Testis (tissue), 2 donors: ENCODE measurements at regions not wholly inside any gene's neighbourhood (a gene's known extent, or its start where the extent isn't known, plus 50 kb on each side); places are given as distances from the start of the nearest gene placed in this dataset.
A peak's percentile ranks its signal among the peaks of the same experiment; 100 is the strongest.
"Not testable (repeated sequence)": the region's sequence is repeated elsewhere in the genome, so short reads cannot be mapped to it uniquely, and the experiment has no call there.

Experiments
- DNase-seq: peaks from one replicate; pipeline ENCODE4 v3.0.0-alpha.2; 2019
- H3K27ac ChIP-seq, 2 donors: fragments of 200-600 bp; sonication (generic); one replicate each; pipeline ENCODE4 v1.5.1; 2019
- H3K27me3 ChIP-seq: fragments of 200-600 bp; sonication (generic); one replicate; pipeline ENCODE4 v1.5.1; 2019
- H3K36me3 ChIP-seq: fragments of 200-600 bp; sonication (generic); one replicate; pipeline ENCODE4 v1.5.1; 2017; ENCODE audit warnings: low read depth; ENCODE audit errors: missing control alignments
- H3K4me1 ChIP-seq: fragments of 200-600 bp; sonication (generic); one replicate; pipeline ENCODE4 v1.5.1; 2019
- H3K4me3 ChIP-seq, 2 donors: fragments of 200-600 bp; sonication (generic); one replicate each; pipeline ENCODE4 v1.5.1; 2017 to 2019
- H3K9me3 ChIP-seq: fragments of 200-600 bp; sonication (generic); one replicate; pipeline ENCODE4 v1.5.1; 2017
- CTCF ChIP-seq, 3 experiments: fragments of 450-650 bp in 2 of 3; fragments of 200-600 bp in 1 of 3; sonication (generic) in 1 of 3; IDR thresholded peaks; one replicate each; pipeline ENCODE4 v1.5.1; 2016 to 2019; ENCODE audit warnings: antibody characterized with exemption in 3 of 3, mild to moderate bottlenecking in 2 of 3, moderate library complexity in 1 of 3
- POLR2A ChIP-seq: fragments of 450-650 bp; IDR thresholded peaks from one replicate; pipeline ENCODE4 v1.6.1; 2017; ENCODE audit warnings: antibody characterized with exemption, mild to moderate bottlenecking, moderate library complexity
- WGBS, 2 donors: methylation state at CpG; one replicate each; pipeline ENCODE4 v1.1.5; 2018; 5-methylcytosine and 5-hydroxymethylcytosine counted together
- intact Hi-C: fragments of 100-400 bp; cut with DNase I; formaldehyde crosslinking; loops from one replicate; pipeline ENCODE4 v1.15.1; 2023; ENCODE audit warnings: low total_unique reads

GRCh38 chr4:126647320-126647719 lies 985.4 kb upstream of the INTU start:
- no peaks in the 10 kb centered on the region for H3K4me1 ChIP-seq
- no peak for TF ChIP-seq POLR2A
- TF ChIP-seq CTCF (IDR thresholded peaks at IDR 0.05): no peak
- H3K9me3 ChIP-seq: no peaks in the 10 kb centered on the region
- H3K27me3 ChIP-seq: no peaks in the 10 kb centered on the region
- H3K4me3 ChIP-seq: no peak overlapping the region
- WGBS, 2 donors: 55 to 68% methylated on average over 3 of the region's 3 CpGs
- no peak overlapping the region for H3K27ac ChIP-seq
- intact Hi-C loops: no loop called here
- DNase-seq: no peak
- H3K36me3 ChIP-seq: no peaks in the 10 kb centered on the region

- H3K27me3 ChIP-seq: no peaks in the 10 kb centered on the region
- H3K4me3 ChIP-seq: no peak overlapping the region
- DNase-seq: no peak
- H3K9me3 ChIP-seq: no peaks in the 10 kb centered on the region
- WGBS, 2 donors: 25 to 44% methylated on average over 3 of the region's 3 CpGs
- H3K36me3 ChIP-seq: no peaks in the 10 kb centered on the region
- intact Hi-C loops: no loop called here
- H3K27ac ChIP-seq: no peak overlapping the region
- TF ChIP-seq POLR2A (no peak), CTCF (IDR thresholded peaks at IDR 0.05) (no peak)
- no peaks in the 10 kb centered on the region for H3K4me1 ChIP-seq
These were observed 984.9 kb upstream of the INTU start for GRCh38 chr4:126647756-126648397.

DNA sequence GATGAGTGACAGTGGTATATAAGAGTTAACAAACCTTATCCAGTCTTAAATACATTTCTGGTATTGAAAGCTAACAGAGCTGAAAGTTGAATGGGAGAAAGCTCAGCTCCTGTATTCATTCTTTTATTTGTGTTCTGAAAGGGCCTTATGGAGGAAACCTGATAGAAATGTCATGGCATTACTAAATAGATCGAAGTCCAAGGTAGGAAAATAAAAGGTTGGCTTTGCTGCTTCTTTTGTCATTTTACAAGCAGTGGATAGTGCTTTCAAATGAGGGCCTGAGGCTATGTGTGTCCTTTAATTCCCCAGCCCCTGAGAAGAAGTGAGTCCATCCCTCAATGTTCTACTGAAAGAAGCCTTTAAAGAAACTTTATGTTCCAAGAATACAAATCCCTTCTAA lies 974.3 kb upstream of the INTU start:
- TF ChIP-seq POLR2A (no peak), CTCF (IDR thresholded peaks at IDR 0.05) (no peak)
- Histone ChIP-seq H3K36me3 (no peaks in the 10 kb centered on the region), H3K27me3 (no peaks in the 10 kb centered on the region), H3K4me1 (no peaks in the 10 kb centered on the region), H3K4me3 (no peak overlapping the region), H3K9me3 (no peaks in the 10 kb centered on the region), H3K27ac (no peak overlapping the region)
- no peak for DNase-seq
- WGBS, 2 donors: 83 to 91% methylated on average over 1 of the region's 1 CpG
- intact Hi-C loops: no loop called here

GRCh38 chr4:126661194-126661593 lies 971.6 kb upstream of the INTU start:
- Histone ChIP-seq H3K27me3 (no peaks in the 10 kb centered on the region), H3K9me3 (no peaks in the 10 kb centered on the region), H3K27ac (no peak overlapping the region), H3K36me3 (no peaks in the 10 kb centered on the region), H3K4me1 (no peaks in the 10 kb centered on the region), H3K4me3 (no peak overlapping the region)
- TF ChIP-seq POLR2A: no peak
- no peak for TF ChIP-seq CTCF (IDR thresholded peaks at IDR 0.05)
- intact Hi-C loops: no loop called here
- peak; percentile 61 for DNase-seq

DNA sequence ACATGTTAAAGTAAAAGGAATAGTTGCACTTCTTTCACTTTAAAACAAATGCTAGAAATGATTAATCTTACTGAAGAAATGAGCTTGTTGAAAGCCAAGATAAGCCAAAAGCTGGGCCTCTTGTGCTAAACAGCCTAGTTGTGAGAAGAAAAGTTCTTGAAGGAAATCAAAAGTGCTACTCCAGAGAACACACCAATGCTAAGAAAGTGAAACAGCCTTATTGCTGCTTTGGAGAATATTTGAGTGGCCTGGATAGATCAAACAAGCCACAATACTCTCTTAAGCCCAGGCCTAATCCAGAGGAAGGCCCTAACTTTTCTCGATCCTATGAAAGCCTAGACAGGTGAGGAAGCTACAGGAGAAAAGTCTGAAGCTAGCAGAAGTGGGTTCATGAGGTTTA lies 967.9 kb upstream of the INTU start:
- Histone ChIP-seq H3K4me1 (no peaks in the 10 kb centered on the region), H3K9me3 (no peaks in the 10 kb centered on the region)

GRCh38 chr4:126670038-126670437 lies 962.7 kb upstream of the INTU start:
- DNase-seq, H3K27me3 ChIP-seq, H3K4me3 ChIP-seq, H3K27ac ChIP-seq, intact Hi-C loops, H3K4me1 ChIP-seq, H3K9me3 ChIP-seq, H3K36me3 ChIP-seq: not testable (repeated sequence)
- whole genome bisulfite sequencing, 2 donors: 77 to 98% methylated on average over 4 to 5 of the region's 5 CpGs

More for the DNA sequence above, 967.9 kb upstream of the INTU start:
- Histone ChIP-seq H3K4me3 (no peak overlapping the region), H3K27me3 (no peaks in the 10 kb centered on the region), H3K27ac (no peak overlapping the region), H3K36me3 (no peaks in the 10 kb centered on the region)
- no peak for DNase-seq
- WGBS, 2 donors: 87 to 94% methylated on average over 1 of the region's 1 CpG
- intact Hi-C loops: no loop called here
- TF ChIP-seq CTCF (IDR thresholded peaks at IDR 0.05) (no peak), POLR2A (no peak)
